ENCODE measurements at regions not wholly inside any gene's neighbourhood (a gene's known extent, or its start where the extent isn't known, plus 50 kb on each side); places are given as distances from the start of the nearest gene placed in this dataset.

DNA sequence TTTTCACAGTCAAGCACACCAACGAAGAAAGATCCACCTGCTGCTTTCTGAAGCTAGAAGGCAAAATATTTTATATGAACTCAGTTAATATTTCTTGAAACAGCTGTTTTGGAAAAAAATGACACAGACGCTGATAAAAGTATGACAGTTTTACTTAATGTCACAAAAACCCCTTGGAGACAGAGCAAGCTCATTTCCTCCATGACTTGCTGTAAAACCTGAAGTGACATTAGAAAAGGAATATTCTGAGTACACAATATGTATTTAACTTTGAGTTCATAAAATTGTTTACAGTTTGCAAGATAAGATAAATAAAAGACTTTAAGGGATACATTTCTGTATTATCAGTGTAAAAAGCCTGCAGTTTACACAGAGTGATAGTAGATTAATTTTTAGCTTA, 105.4 kb downstream of the DSEL start:
- H4K8ac ChIP-seq (ENCODE audit: low read depth, low read length): no peak overlapping the region
- no peaks in the 10 kb centered on the region for H3K79me1 ChIP-seq (ENCODE audit: low read depth, low read length)
- no peak overlapping the region for H2BK12ac ChIP-seq (ENCODE audit: low read length)
- no peak for DNase-seq (ENCODE audit: low spot score)
- H2AFZ ChIP-seq (ENCODE audit: low read length): peak overlapping the region; percentile 6
- H3K4ac ChIP-seq (ENCODE audit: low read length): no peak overlapping the region
- H3K4me2 ChIP-seq (ENCODE audit: insufficient read depth, low read length, poor library complexity, severe bottlenecking): no peak overlapping the region
- no peaks in the 10 kb centered on the region for H3K4me1 ChIP-seq (ENCODE audit: control insufficient read depth in 2 of 2, insufficient read depth in 1 of 2, low read depth in 1 of 2, low read length in 2 of 2)
- no peak overlapping the region for H2BK15ac ChIP-seq (ENCODE audit: low read length)
- H3K23ac ChIP-seq (ENCODE audit: low read depth, low read length, poor library complexity): no peak overlapping the region
- no peak overlapping the region for H3K4me3 ChIP-seq (ENCODE audit: low read length in 2 of 2)
- H2BK5ac ChIP-seq (ENCODE audit: low read length): no peak overlapping the region
- H4K91ac ChIP-seq (ENCODE audit: low read depth, low read length, poor library complexity): no peak overlapping the region
- H3K9ac ChIP-seq (ENCODE audit: low read depth, low read length, poor library complexity): no peak overlapping the region
- H3K27ac ChIP-seq (replicated peaks; ENCODE audit: low read length): no peak overlapping the region
- H3K36me3 ChIP-seq (replicated peaks in 1 of 2; ENCODE audit: control insufficient read depth in 2 of 2, insufficient read depth in 2 of 2, low read length in 2 of 2): no peaks in the 10 kb centered on the region
- H2AK5ac ChIP-seq (ENCODE audit: low read depth, low read length): no peak overlapping the region
- no peak overlapping the region for H2BK120ac ChIP-seq (ENCODE audit: low read depth, low read length)
- no peaks in the 10 kb centered on the region for H3K9me3 ChIP-seq (replicated peaks in 1 of 2; ENCODE audit: control insufficient read depth in 2 of 2, insufficient read depth in 1 of 2, low read depth in 1 of 2, low read length in 2 of 2)
- H3K14ac ChIP-seq (ENCODE audit: low read length): no peak overlapping the region
- WGBS, 2 donors (ENCODE audit: extremely low coverage in 2 of 2, insufficient read length in 2 of 2, insufficient replicate concordance in 1 of 2): no CpG with 5 or more reads among the region's 2 CpGs
- no peak overlapping the region for H3K18ac ChIP-seq (ENCODE audit: low read length)
- H3K27me3 ChIP-seq (ENCODE audit: control insufficient read depth in 3 of 3, insufficient read depth in 3 of 3, low read depth in 1 of 3, low read length in 3 of 3): no peaks in the 10 kb centered on the region

DNA sequence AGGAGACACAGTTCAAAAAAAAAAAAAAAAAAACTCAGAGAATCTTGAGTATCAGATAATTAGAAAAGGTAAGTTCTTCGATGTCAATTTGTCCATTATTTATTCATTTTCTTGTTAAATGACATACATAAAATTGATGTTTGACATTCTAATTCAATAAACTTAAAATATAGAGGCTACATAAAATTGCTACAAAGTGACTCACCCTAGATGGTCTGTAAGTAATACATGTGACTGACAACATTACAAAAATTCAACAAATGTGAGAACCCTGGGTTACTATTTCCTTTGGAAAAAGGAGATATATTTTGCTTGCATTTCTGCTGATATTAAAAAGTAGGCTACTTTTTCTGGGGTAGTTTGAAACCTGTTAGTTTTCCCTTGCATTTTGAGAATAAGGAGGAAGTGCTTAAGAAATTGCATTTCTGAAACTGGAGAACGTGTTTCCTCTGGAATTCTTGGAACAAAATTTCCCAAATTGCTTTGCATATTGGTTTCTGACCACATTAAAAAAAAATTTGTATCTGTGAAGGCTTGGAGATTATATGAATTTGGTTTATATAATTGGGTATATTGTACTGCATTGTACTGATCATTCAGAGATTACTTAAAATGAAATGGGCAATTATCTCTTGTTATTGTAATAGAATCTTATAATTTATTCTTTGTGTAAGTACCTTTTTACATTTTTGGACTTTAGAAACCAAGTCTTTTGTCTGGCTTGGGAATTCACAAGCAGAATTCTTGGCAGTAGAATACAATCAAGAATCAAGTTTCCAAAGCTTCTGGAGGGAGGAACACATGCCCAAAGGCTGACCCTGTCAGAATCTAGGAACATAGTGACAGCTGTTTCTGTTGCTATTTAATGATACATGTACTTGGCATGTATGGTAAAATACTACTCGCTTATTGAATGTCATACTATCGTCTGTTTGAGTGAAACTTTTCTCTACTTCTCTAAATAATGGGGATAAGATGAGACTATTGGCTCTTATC, 106.1 kb downstream of the DSEL start:
- H4K91ac ChIP-seq (ENCODE audit: low read depth, low read length, poor library complexity): no peak overlapping the region
- no peak overlapping the region for H2AK5ac ChIP-seq (ENCODE audit: low read depth, low read length)
- H3K27me3 ChIP-seq (ENCODE audit: control insufficient read depth in 3 of 3, insufficient read depth in 3 of 3, low read depth in 1 of 3, low read length in 3 of 3): no peaks in the 10 kb centered on the region
- H4K8ac ChIP-seq (ENCODE audit: low read depth, low read length): no peak overlapping the region
- no CpG with 5 or more reads among the region's 4 CpGs for WGBS, 2 donors (ENCODE audit: extremely low coverage in 2 of 2, insufficient read length in 2 of 2, insufficient replicate concordance in 1 of 2)
- H3K23ac ChIP-seq (ENCODE audit: low read depth, low read length, poor library complexity): no peak overlapping the region
- H3K4me1 ChIP-seq (ENCODE audit: control insufficient read depth in 2 of 2, insufficient read depth in 1 of 2, low read depth in 1 of 2, low read length in 2 of 2): no peaks in the 10 kb centered on the region
- no peak overlapping the region for H2BK12ac ChIP-seq (ENCODE audit: low read length)
- no peak overlapping the region for H3K4me3 ChIP-seq (ENCODE audit: low read length in 2 of 2)
- H3K4ac ChIP-seq (ENCODE audit: low read length): no peak overlapping the region
- H3K18ac ChIP-seq (ENCODE audit: low read length): no peak overlapping the region
- no peaks in the 10 kb centered on the region for H3K9me3 ChIP-seq (replicated peaks in 1 of 2; ENCODE audit: control insufficient read depth in 2 of 2, insufficient read depth in 1 of 2, low read depth in 1 of 2, low read length in 2 of 2)
- no peaks in the 10 kb centered on the region for H3K36me3 ChIP-seq (replicated peaks in 1 of 2; ENCODE audit: control insufficient read depth in 2 of 2, insufficient read depth in 2 of 2, low read length in 2 of 2)
- H3K79me1 ChIP-seq (ENCODE audit: low read depth, low read length): no peaks in the 10 kb centered on the region
- H3K14ac ChIP-seq (ENCODE audit: low read length): no peak overlapping the region
- no peak overlapping the region for H2BK120ac ChIP-seq (ENCODE audit: low read depth, low read length)
- H2AFZ ChIP-seq (ENCODE audit: low read length): peak overlapping the region; percentile 6
- no peak overlapping the region for H2BK5ac ChIP-seq (ENCODE audit: low read length)
- H3K27ac ChIP-seq (replicated peaks; ENCODE audit: low read length): no peak overlapping the region
- H2BK15ac ChIP-seq (ENCODE audit: low read length): no peak overlapping the region
- no peak for DNase-seq (ENCODE audit: low spot score)
- no peak overlapping the region for H3K9ac ChIP-seq (ENCODE audit: low read depth, low read length, poor library complexity)
- no peak overlapping the region for H3K4me2 ChIP-seq (ENCODE audit: insufficient read depth, low read length, poor library complexity, severe bottlenecking)

GRCh38 chr18:67408240-67408639, 108.3 kb downstream of the DSEL start:
- Histone ChIP-seq H3K23ac (ENCODE audit: low read depth, low read length, poor library complexity) (no peak overlapping the region), H3K14ac (ENCODE audit: low read length) (no peak overlapping the region), H3K4ac (ENCODE audit: low read length) (no peak overlapping the region), H4K8ac (ENCODE audit: low read depth, low read length) (no peak overlapping the region), H3K79me1 (ENCODE audit: low read depth, low read length) (no peaks in the 10 kb centered on the region), H3K4me2 (ENCODE audit: insufficient read depth, low read length, poor library complexity, severe bottlenecking) (no peak overlapping the region), H3K4me3 (ENCODE audit: low read length in 2 of 2) (no peak overlapping the region), H3K27ac (replicated peaks; ENCODE audit: low read length) (no peak overlapping the region), H2BK15ac (ENCODE audit: low read length) (no peak overlapping the region), H3K4me1 (ENCODE audit: control insufficient read depth in 2 of 2, insufficient read depth in 1 of 2, low read depth in 1 of 2, low read length in 2 of 2) (no peaks in the 10 kb centered on the region), H4K91ac (ENCODE audit: low read depth, low read length, poor library complexity) (no peak overlapping the region), H3K9ac (ENCODE audit: low read depth, low read length, poor library complexity) (no peak overlapping the region), H2AFZ (ENCODE audit: low read length) (no peak overlapping the region), H3K27me3 (ENCODE audit: control insufficient read depth in 3 of 3, insufficient read depth in 3 of 3, low read depth in 1 of 3, low read length in 3 of 3) (no peaks in the 10 kb centered on the region), H3K36me3 (replicated peaks in 1 of 2; ENCODE audit: control insufficient read depth in 2 of 2, insufficient read depth in 2 of 2, low read length in 2 of 2) (no peaks in the 10 kb centered on the region), H2AK5ac (ENCODE audit: low read depth, low read length) (no peak overlapping the region), H3K18ac (ENCODE audit: low read length) (no peak overlapping the region), H2BK12ac (ENCODE audit: low read length) (no peak overlapping the region), H2BK5ac (ENCODE audit: low read length) (no peak overlapping the region), H3K9me3 (replicated peaks in 1 of 2; ENCODE audit: control insufficient read depth in 2 of 2, insufficient read depth in 1 of 2, low read depth in 1 of 2, low read length in 2 of 2) (no peaks in the 10 kb centered on the region), H2BK120ac (ENCODE audit: low read depth, low read length) (no peak overlapping the region)
- no peak for DNase-seq (ENCODE audit: low spot score)
- no CpG with 5 or more reads among the region's 1 CpG for WGBS, 2 donors (ENCODE audit: extremely low coverage in 2 of 2, insufficient read length in 2 of 2, insufficient replicate concordance in 1 of 2)

GRCh38 chr18:67406714-67407113, 109.8 kb downstream of the DSEL start:
- no CpG with 5 or more reads among the region's 2 CpGs for WGBS, 2 donors (ENCODE audit: extremely low coverage in 2 of 2, insufficient read length in 2 of 2, insufficient replicate concordance in 1 of 2)
- no peak overlapping the region for H3K14ac ChIP-seq (ENCODE audit: low read length)

More at GRCh38 chr18:67406714-67407113, 109.8 kb downstream of the DSEL start:
- no peak overlapping the region for H3K18ac ChIP-seq (ENCODE audit: low read length)
- no peaks in the 10 kb centered on the region for H3K36me3 ChIP-seq (replicated peaks in 1 of 2; ENCODE audit: control insufficient read depth in 2 of 2, insufficient read depth in 2 of 2, low read length in 2 of 2)
- H3K79me1 ChIP-seq (ENCODE audit: low read depth, low read length): no peaks in the 10 kb centered on the region
- no peak overlapping the region for H2AFZ ChIP-seq (ENCODE audit: low read length)
- H4K8ac ChIP-seq (ENCODE audit: low read depth, low read length): no peak overlapping the region
- no peak overlapping the region for H3K27ac ChIP-seq (replicated peaks; ENCODE audit: low read length)
- no peaks in the 10 kb centered on the region for H3K27me3 ChIP-seq (ENCODE audit: control insufficient read depth in 3 of 3, insufficient read depth in 3 of 3, low read depth in 1 of 3, low read length in 3 of 3)
- H3K23ac ChIP-seq (ENCODE audit: low read depth, low read length, poor library complexity): no peak overlapping the region
- no peak for DNase-seq (ENCODE audit: low spot score)
- H4K91ac ChIP-seq (ENCODE audit: low read depth, low read length, poor library complexity): no peak overlapping the region
- H3K9me3 ChIP-seq (replicated peaks in 1 of 2; ENCODE audit: control insufficient read depth in 2 of 2, insufficient read depth in 1 of 2, low read depth in 1 of 2, low read length in 2 of 2): no peaks in the 10 kb centered on the region
- no peak overlapping the region for H3K4me3 ChIP-seq (ENCODE audit: low read length in 2 of 2)
- no peak overlapping the region for H2BK12ac ChIP-seq (ENCODE audit: low read length)
- no peak overlapping the region for H2AK5ac ChIP-seq (ENCODE audit: low read depth, low read length)
- no peak overlapping the region for H3K4ac ChIP-seq (ENCODE audit: low read length)
- no peaks in the 10 kb centered on the region for H3K4me1 ChIP-seq (ENCODE audit: control insufficient read depth in 2 of 2, insufficient read depth in 1 of 2, low read depth in 1 of 2, low read length in 2 of 2)
- no peak overlapping the region for H3K9ac ChIP-seq (ENCODE audit: low read depth, low read length, poor library complexity)
- H3K4me2 ChIP-seq (ENCODE audit: insufficient read depth, low read length, poor library complexity, severe bottlenecking): no peak overlapping the region
- H2BK5ac ChIP-seq (ENCODE audit: low read length): no peak overlapping the region
- no peak overlapping the region for H2BK120ac ChIP-seq (ENCODE audit: low read depth, low read length)
- H2BK15ac ChIP-seq (ENCODE audit: low read length): no peak overlapping the region
